K562 (cell line): ENCODE measurements at regions not wholly inside any gene's neighbourhood (a gene's known extent, or its start where the extent isn't known, plus 50 kb on each side); places are given as distances from the start of the nearest gene placed in this dataset.

Source experiments
- ATAC-seq: fragments of 200-7000 bp; cut with Tn5 transposase; 3 replicates; pipeline ENCODE4 v1.9.1; 2020; ENCODE audit warnings: moderate library complexity
- BruUV-seq: library from RNA; stranded (reverse); fragments of 400-500 nt; replicated peaks from 2 replicates; lab custom pipeline; 2021; lab: Mats Ljungman, UMichigan
- CTCF ChIA-PET: fragments of 300-600 bp; formaldehyde crosslinking; extraction: SDS; loops from one replicate; lab custom pipeline; 2021; ENCODE audit warnings: low intra/inter-chr PET ratio; lab: Yijun Ruan, JAX
- POLR2A ChIA-PET: fragments of 300-600, 350-650 bp; sonication (Branson Sonifier 250); formaldehyde crosslinking; extraction: SDS; loops from one replicate; lab custom pipeline; 2021; ENCODE audit warnings: antibody characterized with exemption, inconsistent platforms; lab: Yijun Ruan, JAX
- DNase-seq, 4 experiments: peaks; one replicate each; pipeline versions ENCODE4 v3.0.0 to v3.0.0-alpha.2; 2011 to 2018; ENCODE audit warnings: low spot score in 3 of 4, mixed read lengths in 3 of 4; ENCODE audit errors: extremely low read depth in 1 of 4
- FAIRE-seq: peaks from 2 replicates; lab custom pipeline; 2011; peaks lifted over from hg19 to GRCh38; lab: Jason Lieb, UNC
- H2AFZ ChIP-seq: 2 replicates; pipeline ENCODE4 v1.6.0; 2011; ENCODE audit warnings: low read depth, low read length, control low read depth, inconsistent platforms
- H3K27ac ChIP-seq: fragments of 200-600 bp; 3 replicates; pipeline ENCODE4 v1.8.0; 2011; ENCODE audit warnings: low read depth, mild to moderate bottlenecking, control low read depth, inconsistent platforms, low read length, moderate library complexity, mixed read lengths; ENCODE audit errors: extremely low read depth
- H3K27me3 ChIP-seq, 2 experiments: fragments of 300-600 bp in 1 of 2; 2 replicates in 1 of 2; 3 replicates in 1 of 2; pipeline versions ENCODE4 v1.6.0 to v1.8.0; 2011; ENCODE audit warnings: inconsistent platforms in 2 of 2, low read length in 2 of 2, mild to moderate bottlenecking in 1 of 2, mixed read lengths in 1 of 2, moderate library complexity in 1 of 2; ENCODE audit not compliant: control insufficient read depth in 2 of 2, insufficient read depth in 2 of 2
- H3K36me3 ChIP-seq: fragments of 300-600 bp; 3 replicates; pipeline ENCODE4 v1.8.0; 2011; ENCODE audit warnings: mild to moderate bottlenecking, low read length, inconsistent platforms; ENCODE audit not compliant: control insufficient read depth, insufficient read depth
- H3K4me1 ChIP-seq, 2 experiments: fragments of 200-600 bp in 1 of 2; replicated peaks in 1 of 2; 2 replicates in 1 of 2; 3 replicates in 1 of 2; pipeline versions ENCODE4 v1.5.1 to v1.8.0; 2011; ENCODE audit warnings: inconsistent platforms in 2 of 2, low read length in 2 of 2, mild to moderate bottlenecking in 1 of 2, mixed read lengths in 1 of 2, moderate library complexity in 1 of 2; ENCODE audit not compliant: control insufficient read depth in 2 of 2, insufficient read depth in 2 of 2
- H3K4me2 ChIP-seq: 2 replicates; pipeline ENCODE4 v1.6.1; 2011; ENCODE audit warnings: low read length, control low read depth, inconsistent platforms, mixed read lengths; ENCODE audit not compliant: insufficient read depth
- H3K4me3 ChIP-seq: fragments of 200-600 bp; sonication (generic), shearing (Covaris generic); 2 replicates; pipeline ENCODE4 v1.5.1; 2016; ENCODE audit warnings: control low read depth, inconsistent platforms
- H3K79me2 ChIP-seq: fragments of 200-600 bp; 3 replicates; pipeline ENCODE4 v1.8.0; 2011; ENCODE audit warnings: low read length, inconsistent platforms; ENCODE audit not compliant: control insufficient read depth, insufficient read depth
- H3K9ac ChIP-seq, 2 experiments: 2 replicates each; pipeline versions ENCODE4 v1.6.0 to v1.6.1; 2011; ENCODE audit warnings: low read depth in 2 of 2, low read length in 2 of 2, control low read depth in 1 of 2, inconsistent platforms in 1 of 2, mild to moderate bottlenecking in 1 of 2, mixed read lengths in 1 of 2; ENCODE audit not compliant: insufficient read depth in 1 of 2
- H3K9me1 ChIP-seq: one replicate; pipeline ENCODE4 v1.6.0; 2011; ENCODE audit warnings: inconsistent platforms, mild to moderate bottlenecking, low read length, moderate library complexity; ENCODE audit not compliant: control insufficient read depth, insufficient read depth
- H3K9me3 ChIP-seq: replicated peaks from 2 replicates; pipeline ENCODE4 v1.5.1; 2011; ENCODE audit warnings: low read depth, low read length, inconsistent platforms; ENCODE audit not compliant: control insufficient read depth, insufficient read depth
- H4K20me1 ChIP-seq: replicated peaks from 2 replicates; pipeline ENCODE4 v1.6.1; 2011; ENCODE audit warnings: low read length, inconsistent platforms, mixed read lengths; ENCODE audit not compliant: control insufficient read depth, insufficient read depth
- EWSR1 ChIP-seq: fragments of 450-650 bp; IDR thresholded peaks from 2 replicates; pipeline ENCODE4 v1.6.1; 2018; ENCODE audit warnings: borderline replicate concordance, mild to moderate bottlenecking, low read depth, moderate library complexity; ENCODE audit not compliant: partially characterized antibody
- FOXK2 ChIP-seq, 2 experiments: fragments of 450-650 bp; IDR thresholded peaks in 1 of 2; conservative IDR thresholded peaks in 1 of 2; 2 replicates each; pipeline ENCODE4 v1.6.1; 2016; ENCODE audit warnings: low read depth in 2 of 2, mild to moderate bottlenecking in 1 of 2
- HDGF ChIP-seq: fragments of 450-650 bp; IDR thresholded peaks from 2 replicates; pipeline ENCODE4 v1.6.1; 2016
- HOXB6 ChIP-seq: fragments of 250-450 bp; sonication (Bioruptor Pico); IDR thresholded peaks from 2 replicates; pipeline ENCODE4 v1.5.1; 2022; ENCODE audit warnings: mild to moderate bottlenecking, borderline replicate concordance
- MITF ChIP-seq: IDR thresholded peaks from 2 replicates; pipeline ENCODE4 v1.6.1; 2014; ENCODE audit warnings: antibody characterized with exemption
- POLR2A ChIP-seq: fragments of 450-650 bp; conservative IDR thresholded peaks from 2 replicates; pipeline ENCODE4 v1.6.1; 2016
- PRPF4 ChIP-seq: fragments of 200-400 bp; formaldehyde crosslinking; IDR thresholded peaks from one replicate; pipeline ENCODE4 v1.6.1; 2017; ENCODE audit warnings: low read length, low read depth, mild to moderate bottlenecking; ENCODE audit not compliant: insufficient read depth, poor library complexity, severe bottlenecking
- STAT6 ChIP-seq: sonication (generic); formaldehyde crosslinking; IDR thresholded peaks from 2 replicates; pipeline ENCODE4 v1.8.1; 2023; ENCODE audit warnings: mild to moderate bottlenecking, missing genetic modification reagents
- UBTF ChIP-seq, 2 experiments: IDR thresholded peaks; 2 replicates each; pipeline ENCODE4 v1.6.1; 2012; ENCODE audit warnings: improper control_type of control experiment in 2 of 2, low read depth in 2 of 2, low read length in 2 of 2, borderline replicate concordance in 1 of 2
- ZNF212 ChIP-seq: fragments of 450-650 bp; formaldehyde crosslinking; IDR thresholded peaks from 2 replicates; pipeline ENCODE4 v1.4.0; 2020; ENCODE audit warnings: mild to moderate bottlenecking
- ZNF778 ChIP-seq: fragments of 450-650 bp; formaldehyde crosslinking; IDR thresholded peaks from 2 replicates; pipeline ENCODE4 v1.4.0; 2020; ENCODE audit warnings: mild to moderate bottlenecking, moderate library complexity
- in situ Hi-C: fragments of 300-500 bp; cut with MboI; formaldehyde crosslinking; loops from 4 replicates; pipeline ENCODE4 v1.15.0; 2018; ENCODE audit warnings: inconsistent platforms, mixed read lengths
- intact Hi-C: fragments of 100-400 bp; cut with micrococcal nuclease; formaldehyde crosslinking; loops from 2 replicates; pipeline ENCODE4 v1.14.2; 2022
- TF ChIP-seq, protein P1 (sequence below): sonication (generic); formaldehyde crosslinking; IDR thresholded peaks from 2 replicates; pipeline ENCODE4 v1.8.1; 2023; ENCODE audit warnings: mild to moderate bottlenecking, missing genetic modification reagents
- TF ChIP-seq, protein P2 (sequence below): fragments of 450-650 bp; formaldehyde crosslinking; IDR thresholded peaks from 2 replicates; pipeline ENCODE4 v1.4.0; 2020; ENCODE audit warnings: mild to moderate bottlenecking, moderate library complexity

GRCh38 chr4:18180892-18181291 is 159.3 kb upstream of the LCORL start:
- Histone ChIP-seq H3K9me3 (no peaks in the 10 kb centered on the region), H3K4me1 (no peaks in the 10 kb centered on the region; a peak in 1 of 5 replicates), H3K9me1 (no peaks in the 10 kb centered on the region), H3K9ac (no peak overlapping the region), H3K79me2 (no peaks in the 10 kb centered on the region), H2AFZ (no peak overlapping the region), H3K27ac (no peak overlapping the region), H4K20me1 (no peaks in the 10 kb centered on the region), H3K4me3 (no peak overlapping the region), H3K27me3 (no peaks in the 10 kb centered on the region), H3K36me3 (no peaks in the 10 kb centered on the region), H3K4me2 (no peak overlapping the region)
- FAIRE-seq (no peak), ATAC-seq (no peak), DNase-seq (no peak)
- POLR2A ChIA-PET, result interaction anchor here (0.7 to 1.0 kb wide), 2 partner anchors 11 kb away, joined by 3 to 6 read pairs; no protein-coding TSS in a partner anchor
- TF ChIP-seq MITF (no peak), PRPF4 (no peak), UBTF (IDR thresholded peaks at IDR 0.05; ENCODE audit: borderline replicate concordance in 1 of 2, low read depth in 2 of 2, low read length in 2 of 2) (no peak), STAT6 (CRISPR knock-in tag) (no peak), FOXK2 (conservative IDR thresholded peaks at IDR 0.05 in 1 of 2, IDR thresholded peaks at IDR 0.05 in 1 of 2; ENCODE audit: low read depth in 2 of 2) (no peak), ZNF212 (CRISPR knock-in tag) (no peak), HDGF (no peak), ZNF778 (CRISPR knock-in tag) (no peak), EWSR1 (no peak), HOXB6 (CRISPR knock-in tag) (no peak), POLR2A (no peak)
- TF ChIP-seq, protein P1, sequence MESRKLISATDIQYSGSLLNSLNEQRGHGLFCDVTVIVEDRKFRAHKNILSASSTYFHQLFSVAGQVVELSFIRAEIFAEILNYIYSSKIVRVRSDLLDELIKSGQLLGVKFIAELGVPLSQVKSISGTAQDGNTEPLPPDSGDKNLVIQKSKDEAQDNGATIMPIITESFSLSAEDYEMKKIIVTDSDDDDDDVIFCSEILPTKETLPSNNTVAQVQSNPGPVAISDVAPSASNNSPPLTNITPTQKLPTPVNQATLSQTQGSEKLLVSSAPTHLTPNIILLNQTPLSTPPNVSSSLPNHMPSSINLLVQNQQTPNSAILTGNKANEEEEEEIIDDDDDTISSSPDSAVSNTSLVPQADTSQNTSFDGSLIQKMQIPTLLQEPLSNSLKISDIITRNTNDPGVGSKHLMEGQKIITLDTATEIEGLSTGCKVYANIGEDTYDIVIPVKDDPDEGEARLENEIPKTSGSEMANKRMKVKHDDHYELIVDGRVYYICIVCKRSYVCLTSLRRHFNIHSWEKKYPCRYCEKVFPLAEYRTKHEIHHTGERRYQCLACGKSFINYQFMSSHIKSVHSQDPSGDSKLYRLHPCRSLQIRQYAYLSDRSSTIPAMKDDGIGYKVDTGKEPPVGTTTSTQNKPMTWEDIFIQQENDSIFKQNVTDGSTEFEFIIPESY, result no peak
- TF ChIP-seq, protein P2, sequence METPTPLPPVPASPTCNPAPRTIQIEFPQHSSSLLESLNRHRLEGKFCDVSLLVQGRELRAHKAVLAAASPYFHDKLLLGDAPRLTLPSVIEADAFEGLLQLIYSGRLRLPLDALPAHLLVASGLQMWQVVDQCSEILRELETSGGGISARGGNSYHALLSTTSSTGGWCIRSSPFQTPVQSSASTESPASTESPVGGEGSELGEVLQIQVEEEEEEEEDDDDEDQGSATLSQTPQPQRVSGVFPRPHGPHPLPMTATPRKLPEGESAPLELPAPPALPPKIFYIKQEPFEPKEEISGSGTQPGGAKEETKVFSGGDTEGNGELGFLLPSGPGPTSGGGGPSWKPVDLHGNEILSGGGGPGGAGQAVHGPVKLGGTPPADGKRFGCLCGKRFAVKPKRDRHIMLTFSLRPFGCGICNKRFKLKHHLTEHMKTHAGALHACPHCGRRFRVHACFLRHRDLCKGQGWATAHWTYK (CRISPR knock-in tag), result no peak
- in situ Hi-C loops, result no loop called here
- CTCF ChIA-PET, result interaction anchor here (0.7 kb wide), 1 partner anchor 47 kb away, joined by 4 read pairs; no protein-coding TSS in a partner anchor
- BruUV-seq, result no TSS peak
- intact Hi-C loops, result no loop called here
